DMS114 treated with DMSO at 0.1 percent for 48 hours (cell line): ENCODE measurements at regions not wholly inside any gene's neighbourhood (a gene's known extent, or its start where the extent isn't known, plus 50 kb on each side); places are given as distances from the start of the nearest gene placed in this dataset.

Experiments
- DNase-seq: peaks from one replicate; lab custom pipeline; 2025; ENCODE audit not compliant: unreplicated experiment; lab: John Stamatoyannopoulos, UW

- no peak for DNase-seq
Measured at GRCh38 chr1:239322369-239322768, 64.0 kb upstream of the CHRM3 start.

GRCh38 chr1:239321877-239322276 lies 64.5 kb upstream of the CHRM3 start:
- DNase-seq, result no peak

GRCh38 chr1:239317948-239318347 lies 68.4 kb upstream of the CHRM3 start:
- DNase-seq, result no peak

DNA sequence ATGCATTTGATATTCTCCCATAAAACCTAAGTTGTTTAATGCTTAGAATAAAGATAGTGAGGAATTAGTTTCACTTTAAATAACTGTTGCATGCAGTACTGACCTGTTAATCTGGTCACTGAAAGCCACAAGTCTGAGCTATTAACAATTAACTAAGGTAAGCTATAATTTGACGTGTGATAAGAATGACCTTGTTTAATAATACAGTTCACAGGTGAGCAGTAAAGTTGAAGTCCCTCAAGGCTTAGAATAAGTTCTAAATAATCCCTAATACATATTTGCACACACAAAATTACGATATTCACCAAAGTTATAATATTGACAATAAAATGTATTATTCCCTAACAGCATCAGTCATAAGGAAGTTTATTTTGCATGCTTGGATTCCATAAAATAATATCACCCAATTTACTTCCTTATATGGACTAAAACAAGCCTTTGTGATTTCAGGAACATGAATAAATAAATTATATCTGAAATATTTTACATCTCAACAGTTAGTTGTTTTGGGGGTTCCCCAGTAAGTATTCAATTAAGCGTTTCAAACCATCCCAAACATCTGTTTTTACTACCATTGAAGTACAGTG lies 70.6 kb upstream of the CHRM3 start:
- no peak for DNase-seq

GRCh38 chr1:239311331-239311730 lies 75.0 kb upstream of the CHRM3 start:
- DNase-seq, result no peak

GRCh38 chr1:239308701-239309333 lies 77.6 kb upstream of the CHRM3 start:
- DNase-seq, result no peak

GRCh38 chr1:239307886-239308285 lies 78.5 kb upstream of the CHRM3 start:
- DNase-seq, result no peak

GRCh38 chr1:239306426-239306825 lies 79.9 kb upstream of the CHRM3 start:
- no peak for DNase-seq

GRCh38 chr1:239303289-239303688 lies 83.1 kb upstream of the CHRM3 start:
- DNase-seq, result no peak

GRCh38 chr1:239302696-239303095 lies 83.7 kb upstream of the CHRM3 start:
- no peak for DNase-seq

GRCh38 chr1:239301251-239301650 lies 85.1 kb upstream of the CHRM3 start:
- no peak for DNase-seq

- no peak for DNase-seq
Measured at GRCh38 chr1:239297910-239298309, 88.5 kb upstream of the CHRM3 start.

- no peak for DNase-seq
Measured at GRCh38 chr1:239293350-239294110, 92.8 kb upstream of the CHRM3 start.

DNA sequence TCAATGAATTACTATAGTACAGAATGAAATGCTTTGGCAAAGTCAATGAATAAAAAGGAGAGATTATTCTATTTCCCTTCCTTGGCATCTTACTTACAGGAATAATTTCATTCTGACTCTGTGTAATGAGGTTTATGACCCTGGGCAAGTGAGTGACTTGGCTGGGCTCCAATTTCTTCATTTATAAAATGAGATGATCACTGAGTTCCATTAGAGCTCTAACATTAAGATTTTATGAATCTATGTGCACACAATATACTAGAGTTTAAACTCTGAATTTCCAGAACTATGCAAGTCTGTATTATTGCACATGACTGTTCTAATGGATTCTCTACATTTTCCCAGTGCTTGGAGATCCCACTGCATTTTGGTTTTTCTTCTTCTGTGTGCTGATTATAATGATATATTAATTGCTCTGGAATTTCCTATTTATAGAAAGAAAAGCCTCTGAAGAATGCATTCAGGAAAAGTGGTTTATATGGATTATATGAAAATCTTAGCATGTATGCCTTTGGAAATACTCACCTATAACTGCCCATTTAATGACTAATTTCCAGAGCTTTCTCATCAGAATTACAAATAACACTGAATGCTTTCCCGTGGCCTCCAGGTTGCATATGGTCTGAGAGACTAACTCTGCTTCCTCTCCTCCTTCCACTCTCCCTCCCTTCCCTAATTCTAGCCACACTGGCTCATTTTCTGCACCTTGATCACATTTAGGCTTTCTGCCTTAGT lies 97.4 kb upstream of the CHRM3 start:
- DNase-seq, result no peak

- no peak for DNase-seq
Measured at GRCh38 chr1:239287296-239287695, 99.1 kb upstream of the CHRM3 start.

- no peak for DNase-seq
Measured at GRCh38 chr1:239283216-239283615, 103.2 kb upstream of the CHRM3 start.

- no peak for DNase-seq
Measured at GRCh38 chr1:239282411-239282810, 104.0 kb upstream of the CHRM3 start.

- no peak for DNase-seq
Measured at GRCh38 chr1:239276051-239276450, 110.3 kb upstream of the CHRM3 start.

- no peak for DNase-seq
Measured at GRCh38 chr1:239274242-239274830, 112.0 kb upstream of the CHRM3 start.

DNA sequence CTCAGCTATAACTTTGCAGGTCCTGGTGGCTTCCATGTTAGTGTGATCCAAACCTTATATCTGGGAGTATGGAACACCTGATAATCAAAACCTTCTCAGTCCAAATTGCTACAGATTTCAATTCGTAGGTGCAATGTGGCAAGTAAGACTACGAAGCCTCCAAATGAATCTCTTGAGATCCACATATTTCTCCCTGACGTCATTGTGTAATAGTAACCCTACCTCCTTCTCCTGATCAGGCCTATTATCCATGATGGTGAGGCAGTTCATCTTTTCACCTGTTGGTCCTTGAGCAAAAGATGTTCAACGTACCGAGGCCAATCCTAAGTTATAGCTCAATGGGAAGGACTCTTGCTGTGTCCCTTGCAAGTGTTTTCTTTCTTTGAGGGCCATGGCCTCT lies 115.9 kb upstream of the CHRM3 start:
- no peak for DNase-seq

- no peak for DNase-seq
Measured at GRCh38 chr1:239269706-239270105, 116.7 kb upstream of the CHRM3 start.
